Uterus (tissue), 3 donors: ENCODE measurements at regions not wholly inside any gene's neighbourhood (a gene's known extent, or its start where the extent isn't known, plus 50 kb on each side); places are given as distances from the start of the nearest gene placed in this dataset.

Source experiments
- DNase-seq, 2 donors: peaks; one replicate each; pipeline ENCODE4 v3.0.0-alpha.2; 2019 to 2020
- H3K27ac ChIP-seq, 2 donors: fragments of 200-600 bp; sonication (generic); 1 replicate in 1 of 2; 2 replicates in 1 of 2; pipeline ENCODE4 v1.5.1; 2016 to 2018
- H3K27me3 ChIP-seq, 2 donors: fragments of 200-600 bp; sonication (generic); one replicate each; pipeline ENCODE4 v1.5.1; 2018 to 2019; ENCODE audit warnings: control low read depth in 1 of 2
- H3K36me3 ChIP-seq, 2 donors: fragments of 200-600 bp; sonication (generic); one replicate each; pipeline ENCODE4 v1.5.1; 2019; ENCODE audit warnings: control low read depth in 1 of 2
- H3K4me1 ChIP-seq, 2 donors: fragments of 200-600 bp; sonication (generic); one replicate each; pipeline ENCODE4 v1.5.1; 2018 to 2019; ENCODE audit warnings: control low read depth in 1 of 2
- H3K4me3 ChIP-seq, 2 donors: fragments of 200-600 bp; sonication (generic); 1 replicate in 1 of 2; 2 replicates in 1 of 2; pipeline ENCODE4 v1.5.1; 2018 to 2019; ENCODE audit warnings: mild to moderate bottlenecking in 1 of 2
- H3K9me3 ChIP-seq, 2 donors: fragments of 200-600 bp; sonication (generic); one replicate each; pipeline ENCODE4 v1.5.1; 2019; ENCODE audit warnings: control low read depth in 1 of 2
- CTCF ChIP-seq, 4 experiments: fragments of 200-600 bp in 2 of 4; fragments of 450-650 bp in 2 of 4; sonication (generic) in 2 of 4; IDR thresholded peaks; one replicate each; pipeline ENCODE4 v1.5.1; 2016 to 2019; ENCODE audit warnings: antibody characterized with exemption in 4 of 4, mild to moderate bottlenecking in 2 of 4, moderate library complexity in 1 of 4
- POLR2A ChIP-seq, 2 donors: fragments of 450-650 bp; IDR thresholded peaks; one replicate each; pipeline ENCODE4 v1.6.1; 2016; ENCODE audit warnings: antibody characterized with exemption in 2 of 2, mild to moderate bottlenecking in 1 of 2, moderate library complexity in 1 of 2
- intact Hi-C: fragments of 100-400 bp; cut with DNase I; formaldehyde crosslinking; loops from one replicate; pipeline ENCODE4 v1.15.1; 2023; ENCODE audit warnings: low total_unique reads
- donor health status: DM: yes; HTN: yes; CAD: no.

GRCh38 chrX:78886550-78886949, 58.6 kb upstream of the P2RY10 start:
- intact Hi-C loops = no loop called here
- Histone ChIP-seq H3K4me1 (no peaks in the 10 kb centered on the region), H3K4me3 (no peak overlapping the region), H3K27ac (no peak overlapping the region), H3K27me3 (no peaks in the 10 kb centered on the region), H3K9me3 (no peaks in the 10 kb centered on the region), H3K36me3 (no peaks in the 10 kb centered on the region)
- no peak for DNase-seq
- TF ChIP-seq CTCF (IDR thresholded peaks at IDR 0.05) (peak in 3 of 4 experiments; percentile 15 to 24 (median 24)), POLR2A (IDR thresholded peaks at IDR 0.05) (no peak)
